GM21737 (cell line): ENCODE measurements at regions not wholly inside any gene's neighbourhood (a gene's known extent, or its start where the extent isn't known, plus 50 kb on each side); places are given as distances from the start of the nearest gene placed in this dataset.

Source experiments
- ATAC-seq: cut with Tn5 transposase; IDR thresholded peaks from one replicate; pipeline ENCODE4 v1.9.1; 2021; ENCODE audit warnings: mild to moderate bottlenecking, moderate library complexity; ENCODE audit not compliant: unreplicated experiment

DNA sequence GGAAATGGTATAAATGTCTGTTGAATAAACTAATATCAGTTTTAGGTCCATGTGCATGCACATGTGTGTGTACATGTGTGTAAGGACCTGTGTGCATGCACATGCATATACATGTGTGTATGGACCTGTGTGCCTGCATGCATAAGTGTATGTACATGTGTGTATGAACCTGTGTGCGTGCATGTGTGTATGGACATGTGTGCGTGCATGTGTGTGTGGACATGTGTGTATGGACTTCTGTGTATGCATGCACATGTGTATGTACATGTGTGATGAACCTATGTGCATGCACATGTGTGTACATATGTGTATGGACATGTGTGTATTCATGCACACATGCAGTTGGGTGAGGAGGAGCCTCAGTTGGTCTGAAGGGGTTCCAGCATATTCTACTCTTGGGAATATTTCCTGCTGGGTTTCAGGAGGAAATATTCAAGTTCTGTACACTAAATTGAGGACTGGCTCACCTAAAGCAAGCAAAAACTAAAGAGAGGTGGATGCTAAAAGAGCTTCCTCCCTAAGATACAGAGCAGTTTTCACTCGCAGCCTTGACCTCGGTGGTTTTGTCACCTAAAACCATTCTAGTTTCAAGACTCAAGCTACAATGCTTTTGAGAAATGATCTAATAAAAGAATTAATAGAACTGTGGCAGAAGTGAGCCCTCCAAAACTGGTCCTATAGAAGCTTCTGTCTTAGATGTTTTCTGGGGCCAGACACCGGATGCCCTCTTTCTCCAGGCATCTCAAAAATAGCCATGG lies 742.8 kb downstream of the MAFB start:
- ATAC-seq: no peak

- ATAC-seq: no peak
Measured at GRCh38 chr20:39944861-39945260, 744.2 kb downstream of the MAFB start.

GRCh38 chr20:39943336-39943735 lies 745.7 kb downstream of the MAFB start:
- no peak for ATAC-seq

GRCh38 chr20:39941245-39941644 lies 747.8 kb downstream of the MAFB start:
- ATAC-seq: no peak

- ATAC-seq: no peak
Measured at GRCh38 chr20:39939241-39939865, 749.7 kb downstream of the MAFB start.

GRCh38 chr20:39936401-39936800 lies 752.6 kb downstream of the MAFB start:
- ATAC-seq: no peak

- ATAC-seq: no peak
Measured at GRCh38 chr20:39935901-39936300, 753.1 kb downstream of the MAFB start.

DNA sequence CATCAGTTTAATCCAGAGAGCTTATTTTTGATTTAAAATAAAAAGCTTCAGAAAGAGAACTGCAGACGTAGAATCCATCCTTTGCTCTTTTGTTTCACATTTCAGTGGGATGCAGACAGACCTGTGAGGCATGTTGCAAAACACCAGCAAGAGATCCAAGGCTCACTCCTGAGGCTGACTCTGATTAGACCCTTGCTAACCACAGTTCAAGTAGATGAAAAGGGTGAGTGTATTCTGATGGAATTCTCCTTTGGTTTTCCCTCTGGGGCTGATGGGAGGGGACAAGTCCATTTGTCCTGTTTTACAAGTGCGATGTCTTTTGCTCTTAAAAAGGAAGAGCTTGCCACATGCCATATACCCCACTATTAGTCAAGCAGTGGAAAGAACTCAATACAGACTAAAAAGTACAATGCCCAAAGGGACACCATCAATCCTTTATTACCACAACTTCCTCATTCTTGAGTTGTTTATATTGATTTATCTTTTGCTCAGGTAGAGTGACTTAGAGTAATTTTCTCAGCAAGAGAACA lies 772.7 kb downstream of the MAFB start:
- ATAC-seq: no peak

GRCh38 chr20:39913274-39913673 lies 775.8 kb downstream of the MAFB start:
- ATAC-seq: no peak

DNA sequence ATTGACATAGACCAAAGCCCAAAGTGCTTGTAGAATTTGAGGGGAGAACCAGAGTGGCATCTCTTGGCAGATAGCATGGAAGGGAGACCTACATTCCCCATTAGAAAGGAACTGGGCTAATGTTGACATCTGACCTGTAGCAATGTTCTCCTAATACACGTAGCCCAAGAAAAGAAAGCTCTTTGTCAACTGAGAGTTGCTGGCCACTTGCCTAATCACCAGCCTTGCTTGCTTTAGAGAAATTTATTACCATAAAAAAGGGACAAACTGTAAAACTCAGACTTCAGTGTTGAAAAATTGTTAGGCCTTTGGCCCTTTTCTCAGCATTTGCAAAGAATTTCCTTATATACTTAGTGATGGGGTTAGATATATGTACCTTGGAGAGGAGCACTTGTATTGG lies 777.5 kb downstream of the MAFB start:
- ATAC-seq: no peak

DNA sequence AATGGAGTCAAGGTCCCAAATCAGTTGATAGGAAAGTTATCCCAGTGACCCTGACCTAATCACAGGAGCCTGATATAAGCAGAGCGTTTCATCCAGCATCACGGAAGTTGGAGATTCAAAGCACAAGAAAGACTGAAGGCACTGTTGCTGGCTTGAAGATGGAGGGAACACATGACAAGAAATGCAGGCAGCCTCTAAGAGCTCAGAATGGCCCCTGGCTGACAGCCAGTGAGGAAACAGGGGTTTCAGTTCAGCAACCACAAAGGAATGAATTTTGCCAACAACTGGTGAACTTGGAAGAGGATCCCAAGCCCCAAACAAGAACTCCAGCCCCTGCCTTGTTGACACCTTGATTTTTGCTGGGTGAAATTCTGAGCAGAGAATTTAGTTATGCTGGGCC lies 778.5 kb downstream of the MAFB start:
- no peak for ATAC-seq

DNA sequence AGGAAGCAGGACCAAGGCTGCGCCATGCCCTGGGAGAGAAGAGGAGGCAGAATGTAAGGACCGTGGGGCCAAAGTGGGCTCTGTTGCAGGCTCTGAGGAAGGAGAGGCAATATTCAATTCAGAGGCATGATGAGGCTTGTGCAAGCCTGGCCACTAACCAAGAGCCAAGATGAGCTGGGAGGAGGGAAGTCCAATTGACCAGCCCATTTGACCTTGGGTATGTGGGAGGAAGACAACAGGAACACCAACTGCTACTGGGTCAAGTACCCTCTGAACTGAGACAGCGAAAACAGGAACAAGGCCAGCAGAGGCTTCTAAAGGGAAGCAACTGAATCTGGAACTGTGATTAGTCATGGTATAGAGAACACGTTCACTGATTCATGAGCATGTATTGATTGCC lies 779.6 kb downstream of the MAFB start:
- ATAC-seq: no peak

DNA sequence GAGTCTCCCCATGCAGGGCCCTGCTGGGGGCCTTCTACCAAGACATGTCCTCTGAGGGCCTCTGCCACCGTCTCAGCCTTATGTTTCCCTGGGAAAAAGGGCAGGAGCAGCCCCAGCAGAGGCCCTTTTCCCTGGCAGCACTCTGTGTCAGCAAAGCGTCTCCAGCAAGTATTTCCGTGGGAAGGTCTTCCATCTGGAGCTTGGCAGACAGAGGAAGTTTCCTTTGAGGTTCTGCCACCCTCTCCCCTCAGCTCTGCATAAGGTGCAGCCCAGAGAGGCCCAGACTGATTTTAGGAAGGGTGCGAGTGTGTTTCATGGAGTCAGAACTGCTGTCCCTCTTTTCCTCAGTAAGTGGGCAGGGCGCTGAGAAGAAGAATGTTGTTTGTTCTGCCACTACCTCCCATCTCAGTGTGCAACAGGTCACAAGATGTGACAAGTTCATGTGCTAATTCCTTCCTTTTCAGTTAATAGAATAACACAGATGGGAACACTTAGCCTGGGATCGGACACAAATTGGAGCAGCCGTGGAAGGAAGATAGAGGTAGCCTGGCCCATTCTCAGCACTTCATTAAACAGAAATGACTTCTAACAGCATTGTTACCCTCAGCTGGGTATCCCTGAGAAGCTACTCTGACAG lies 784.4 kb downstream of the MAFB start:
- ATAC-seq: no peak

- ATAC-seq: no peak
Measured at GRCh38 chr20:39903806-39904465, 785.1 kb downstream of the MAFB start.

GRCh38 chr20:39899881-39900280 lies 789.2 kb downstream of the MAFB start:
- ATAC-seq: no peak

DNA sequence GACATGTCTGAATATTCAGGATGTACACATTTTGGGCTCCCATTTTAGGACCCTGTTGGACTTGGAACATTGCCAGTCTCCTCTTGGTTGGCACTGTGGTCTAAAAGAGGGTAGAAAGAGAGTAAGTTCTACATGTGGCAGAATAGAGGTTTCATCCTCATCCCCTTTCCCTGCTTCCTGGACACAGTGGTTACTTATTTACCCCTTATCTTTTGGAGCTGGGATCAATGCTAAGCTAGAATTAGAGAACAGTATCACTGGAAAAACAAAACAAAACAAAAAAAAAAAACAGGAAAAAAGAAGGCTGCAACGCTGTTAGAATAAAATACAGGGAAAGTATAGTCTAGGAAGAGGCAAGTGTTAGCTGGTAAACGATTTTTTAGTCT lies 790.6 kb downstream of the MAFB start:
- ATAC-seq: no peak

- ATAC-seq: no peak
Measured at GRCh38 chr20:39897781-39898466, 791.1 kb downstream of the MAFB start.

DNA sequence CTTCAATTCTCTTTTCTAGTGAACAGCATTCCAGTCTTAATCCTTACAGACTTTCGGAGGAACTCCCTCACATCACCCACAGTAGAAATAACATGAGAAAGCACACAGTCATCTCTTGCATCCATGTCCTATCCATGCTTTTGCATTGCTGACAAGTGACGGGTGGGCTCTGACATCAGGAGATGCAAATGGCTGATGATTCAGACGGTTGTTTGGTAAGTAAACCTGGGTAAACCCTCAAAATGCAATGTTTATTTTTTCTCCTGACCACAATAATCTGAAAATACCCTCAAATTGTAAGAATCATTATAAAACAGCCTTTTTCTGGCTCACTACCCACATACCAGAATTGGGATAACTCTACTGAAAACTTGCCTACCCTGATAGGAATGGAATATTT lies 792.0 kb downstream of the MAFB start:
- no peak for ATAC-seq

- ATAC-seq: no peak
Measured at GRCh38 chr20:39894067-39894466, 795.0 kb downstream of the MAFB start.

DNA sequence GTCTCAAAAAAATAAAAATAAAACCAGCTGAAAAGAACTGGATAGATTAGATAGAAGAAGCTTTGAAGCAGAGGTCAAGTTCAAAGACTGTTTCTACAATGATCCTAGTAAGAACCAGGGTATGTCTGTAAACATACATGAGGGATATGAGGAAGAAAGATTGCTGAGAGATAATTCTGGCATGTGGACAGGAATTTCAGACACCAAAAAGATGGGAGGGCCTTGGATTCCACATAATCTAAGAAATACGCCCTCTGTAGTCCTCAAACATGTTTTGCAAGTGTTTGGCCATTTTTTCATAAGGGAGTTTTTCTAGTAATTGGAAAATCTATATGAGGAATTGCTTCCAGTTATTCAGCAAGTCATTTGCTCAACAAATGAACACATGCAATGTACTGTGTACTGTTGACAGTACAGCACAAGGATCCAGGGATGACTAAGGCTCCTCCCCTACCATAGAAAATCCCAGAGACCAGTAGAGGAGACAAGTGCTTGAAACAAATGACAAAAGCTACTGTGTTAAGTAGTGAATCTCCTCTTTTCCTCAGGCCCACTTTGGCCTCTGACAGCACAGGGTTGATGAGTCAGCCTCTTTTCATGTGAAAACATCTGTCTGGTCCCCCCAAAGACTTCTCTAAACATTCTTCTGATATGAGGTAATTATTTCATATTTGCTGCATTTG lies 795.9 kb downstream of the MAFB start:
- no peak for ATAC-seq
